GM04504 (cell line): ENCODE measurements at regions not wholly inside any gene's neighbourhood (a gene's known extent, or its start where the extent isn't known, plus 50 kb on each side); places are given as distances from the start of the nearest gene placed in this dataset.
A peak's percentile ranks its signal among the peaks of the same experiment; 100 is the strongest.
"Not testable (repeated sequence)": the region's sequence is repeated elsewhere in the genome, so short reads cannot be mapped to it uniquely, and the experiment has no call there.

Experiments
- DNase-seq: peaks from one replicate; pipeline ENCODE4 v3.0.0-alpha.2; 2012; ENCODE audit warnings: low read depth

DNA sequence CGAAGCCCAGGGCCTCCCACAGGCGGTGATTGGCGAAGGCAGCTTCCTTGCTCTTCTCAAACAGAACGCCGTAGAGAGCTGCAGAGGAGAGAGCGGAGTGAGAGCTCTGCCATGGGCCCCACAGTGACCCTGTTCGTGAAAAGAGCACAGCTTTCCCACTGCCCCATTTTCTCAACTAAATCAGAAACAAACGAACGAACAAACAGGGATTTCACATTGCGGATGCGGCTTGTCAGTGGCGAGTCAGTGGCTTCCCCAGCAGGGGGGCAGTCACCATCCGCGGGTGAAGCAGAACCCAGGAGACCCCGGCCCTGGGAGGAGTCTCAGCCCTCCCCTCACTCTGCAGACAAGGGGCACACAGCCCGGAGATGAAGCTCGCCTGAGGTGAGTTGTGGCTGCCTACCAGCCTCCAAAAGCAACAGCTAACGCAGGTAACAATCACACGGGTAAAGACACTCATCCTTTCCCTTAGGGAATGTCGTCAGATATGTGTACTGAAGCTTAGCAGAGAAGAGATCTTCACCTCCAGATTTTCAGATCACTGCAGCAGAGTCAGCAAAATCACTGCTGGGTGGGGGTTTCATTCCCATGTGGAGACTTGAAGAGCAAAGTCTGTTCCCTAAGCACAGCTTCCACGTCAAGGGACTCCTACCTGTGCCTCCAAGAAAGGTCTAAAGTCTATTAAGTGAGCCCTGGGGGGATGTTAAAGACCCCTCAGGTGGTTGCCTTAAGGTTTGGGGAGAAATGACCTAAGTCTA, 51.2 kb upstream of the GPR31 start:
- DNase-seq = no peak

DNA sequence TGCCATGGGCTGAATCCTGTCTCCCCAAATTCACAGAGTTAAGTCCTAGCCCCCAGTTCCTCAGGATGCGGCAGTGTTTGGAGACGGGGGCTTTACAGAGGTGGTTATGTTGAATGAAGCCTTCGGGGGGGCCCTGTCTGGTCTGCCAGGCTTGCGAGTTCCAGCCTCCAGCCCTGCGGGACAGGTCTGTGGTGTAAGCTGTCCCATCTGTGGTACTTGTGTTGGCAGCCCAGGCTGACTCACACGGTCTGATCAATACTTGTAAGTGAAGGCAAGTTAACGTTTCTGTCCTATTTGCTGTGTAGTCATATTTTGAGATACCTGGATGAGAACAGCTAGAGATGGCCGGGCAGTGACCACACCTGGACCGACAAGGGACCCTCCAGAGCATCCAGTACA, 51.8 kb upstream of the GPR31 start:
- DNase-seq = no peak

DNA sequence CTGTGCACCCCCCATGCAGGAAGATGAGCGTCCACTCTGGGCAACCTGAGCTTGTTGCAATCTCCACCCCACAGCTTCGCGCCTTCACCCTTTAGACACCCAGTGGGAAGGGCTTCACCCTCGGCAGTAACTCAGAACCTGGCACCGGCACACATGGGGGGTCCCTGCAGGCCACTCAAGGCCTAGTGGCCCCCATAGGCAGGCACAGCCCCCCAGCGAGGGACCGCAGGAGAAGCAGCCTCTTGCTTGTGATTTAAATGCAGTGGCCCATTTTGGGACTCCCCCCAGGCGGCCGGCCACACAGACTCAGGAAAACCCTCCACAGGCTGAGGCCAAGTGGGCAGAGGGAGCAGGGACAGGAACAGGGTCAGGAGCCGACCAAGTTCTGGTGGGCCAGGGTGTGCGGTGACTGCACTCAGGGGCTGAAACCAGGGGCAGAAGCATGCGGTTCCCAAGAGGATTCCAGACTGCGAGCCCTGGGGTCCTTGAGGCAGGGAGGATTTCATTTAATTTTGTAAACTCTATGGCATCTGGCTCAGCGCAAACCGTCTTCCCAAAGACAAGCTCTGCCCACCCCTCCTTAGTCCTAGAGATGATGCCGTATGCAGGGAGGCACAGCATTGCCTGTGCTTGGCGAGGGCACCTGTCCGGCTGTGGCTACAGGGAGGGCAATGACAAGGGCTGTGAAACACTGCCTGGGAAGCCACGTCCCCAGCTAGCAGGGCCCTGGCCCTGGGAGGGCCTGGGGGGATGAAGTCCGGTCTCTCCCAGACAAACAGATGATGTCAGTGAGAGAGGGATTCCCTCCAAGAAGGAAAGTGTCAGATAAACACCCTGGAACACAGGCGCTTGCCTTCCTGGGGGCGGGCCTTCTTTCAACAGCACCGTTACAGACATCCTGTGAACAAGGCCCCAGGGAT, 52.9 kb upstream of the GPR31 start:
- no peak for DNase-seq

DNA sequence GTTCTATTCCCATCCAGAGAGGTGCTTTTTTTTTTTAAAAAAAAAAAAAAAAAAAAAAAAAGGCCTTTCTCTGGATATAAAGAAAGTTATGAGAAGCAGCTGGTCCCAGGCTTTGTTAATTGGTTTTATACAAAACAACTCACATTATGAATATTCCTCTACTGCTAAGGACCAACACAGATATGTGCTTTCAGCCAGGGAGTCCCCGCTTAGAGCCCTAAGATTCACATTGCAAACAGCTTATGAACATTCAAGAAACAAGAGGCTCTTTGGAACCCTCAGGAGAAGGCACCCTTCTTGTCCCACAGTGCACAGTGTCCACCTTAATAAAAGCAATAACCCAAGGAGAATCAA, 53.5 kb upstream of the GPR31 start:
- no peak for DNase-seq

DNA sequence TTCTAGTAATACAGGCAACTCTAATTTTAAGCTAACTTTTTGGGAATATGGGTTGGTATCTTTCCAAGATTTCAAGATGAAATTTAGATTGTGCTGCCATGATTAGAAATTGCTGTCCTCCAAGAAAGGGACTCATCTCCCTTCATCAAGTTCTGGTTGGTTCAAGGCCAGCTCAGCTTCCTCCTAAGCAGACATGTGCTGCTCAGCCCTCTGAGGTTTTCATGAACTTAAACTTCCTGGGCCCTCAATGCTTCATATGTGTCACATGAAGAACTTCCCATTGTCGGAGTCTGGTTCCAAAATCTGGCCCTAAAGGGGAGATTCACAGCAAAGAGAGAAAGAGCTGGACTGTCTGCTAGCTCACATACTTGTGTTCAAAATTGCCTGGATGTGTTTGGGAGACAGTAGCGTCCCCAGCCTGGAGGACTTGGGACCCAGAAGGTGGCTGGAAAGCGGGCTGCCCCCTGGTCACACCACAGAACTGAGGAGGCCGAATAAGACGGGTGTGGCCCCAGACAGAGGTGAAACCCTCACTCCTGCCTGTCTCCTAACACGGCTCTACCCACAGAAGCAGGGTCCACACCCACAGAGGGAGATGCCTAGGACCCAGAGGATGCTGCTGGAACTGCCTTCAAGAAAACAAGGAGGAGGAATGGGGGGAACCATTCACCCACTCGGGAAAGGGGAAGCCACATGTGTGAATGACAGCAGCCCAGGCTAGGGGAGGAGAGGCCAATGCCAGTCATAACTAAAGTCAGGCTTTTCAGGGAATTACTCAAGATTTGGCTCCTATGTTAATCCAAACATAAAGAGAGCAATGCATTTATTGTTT, 54.3 kb upstream of the GPR31 start:
- DNase-seq = no peak

DNA sequence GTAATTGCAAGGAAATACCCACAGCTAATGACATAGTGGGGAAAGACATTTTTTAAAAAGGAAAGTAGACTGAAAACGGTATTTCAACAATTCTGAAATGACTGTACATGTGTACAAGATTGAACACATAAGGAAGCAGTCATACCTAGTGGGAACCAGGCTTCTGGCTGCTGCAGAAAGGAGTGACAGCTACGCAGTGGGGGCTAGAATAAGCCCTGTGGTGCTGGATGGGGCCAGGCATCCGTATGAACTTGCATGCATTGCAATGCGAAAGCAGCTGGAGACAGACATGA, 54.9 kb upstream of the GPR31 start:
- no peak for DNase-seq

DNA sequence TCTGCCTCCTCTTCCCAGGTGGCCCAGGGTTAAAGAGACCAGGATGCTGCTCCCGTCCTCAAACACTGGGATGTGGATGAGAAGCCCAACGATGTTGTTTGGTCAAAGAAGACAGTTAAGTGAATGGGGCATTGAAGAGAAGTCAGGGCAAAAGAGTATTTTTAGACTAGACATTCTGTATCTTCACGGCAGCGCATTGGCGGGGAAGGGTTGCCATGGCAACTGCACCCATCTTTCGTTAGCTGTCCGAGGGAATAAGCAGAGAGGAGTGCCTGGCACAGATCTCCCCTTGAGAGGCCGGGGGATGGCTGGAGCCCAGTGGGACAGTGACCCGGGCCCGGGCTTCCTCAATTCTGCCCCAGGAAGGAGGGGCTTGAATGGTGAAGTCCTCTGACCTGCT, 56.4 kb upstream of the GPR31 start:
- DNase-seq = no peak

DNA sequence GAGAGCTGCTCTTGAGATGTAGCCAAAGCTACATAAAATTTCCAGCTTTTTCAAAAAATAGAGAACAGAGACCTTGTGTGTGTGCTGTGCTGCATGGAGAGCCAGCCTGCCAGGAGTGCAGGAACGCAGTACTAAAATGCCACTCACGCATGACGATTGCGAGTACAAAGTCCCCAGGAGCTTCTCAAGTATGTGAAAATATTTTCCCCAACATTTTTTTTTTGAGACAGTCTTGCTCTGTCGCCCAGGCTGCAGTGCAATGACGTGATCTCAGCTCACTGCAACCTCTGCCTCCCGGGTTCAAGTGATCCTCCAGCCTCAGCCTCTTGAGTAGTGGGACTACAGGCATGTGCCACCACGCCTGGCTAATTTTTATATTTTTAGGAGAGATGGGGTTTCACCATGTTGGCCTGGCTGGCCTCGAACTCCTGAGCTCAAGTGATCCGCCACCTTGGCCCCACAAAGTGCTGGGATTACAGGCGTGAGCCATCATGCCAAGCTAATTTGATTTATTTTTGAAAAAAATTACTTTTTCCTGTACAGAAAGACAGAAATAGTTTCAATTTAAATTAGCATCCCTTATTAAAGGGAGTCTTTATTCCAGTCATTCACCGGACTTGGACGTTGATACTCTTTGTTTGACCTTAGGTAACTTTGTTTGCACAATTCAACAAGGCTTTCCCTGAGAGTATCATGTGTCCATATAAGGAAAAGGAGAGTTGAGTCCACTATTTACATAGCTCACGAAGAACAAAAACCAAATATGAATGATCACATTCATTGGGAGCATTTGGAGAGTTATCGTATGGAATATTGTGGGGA, 57.9 kb upstream of the GPR31 start:
- not testable (repeated sequence) for DNase-seq

DNA sequence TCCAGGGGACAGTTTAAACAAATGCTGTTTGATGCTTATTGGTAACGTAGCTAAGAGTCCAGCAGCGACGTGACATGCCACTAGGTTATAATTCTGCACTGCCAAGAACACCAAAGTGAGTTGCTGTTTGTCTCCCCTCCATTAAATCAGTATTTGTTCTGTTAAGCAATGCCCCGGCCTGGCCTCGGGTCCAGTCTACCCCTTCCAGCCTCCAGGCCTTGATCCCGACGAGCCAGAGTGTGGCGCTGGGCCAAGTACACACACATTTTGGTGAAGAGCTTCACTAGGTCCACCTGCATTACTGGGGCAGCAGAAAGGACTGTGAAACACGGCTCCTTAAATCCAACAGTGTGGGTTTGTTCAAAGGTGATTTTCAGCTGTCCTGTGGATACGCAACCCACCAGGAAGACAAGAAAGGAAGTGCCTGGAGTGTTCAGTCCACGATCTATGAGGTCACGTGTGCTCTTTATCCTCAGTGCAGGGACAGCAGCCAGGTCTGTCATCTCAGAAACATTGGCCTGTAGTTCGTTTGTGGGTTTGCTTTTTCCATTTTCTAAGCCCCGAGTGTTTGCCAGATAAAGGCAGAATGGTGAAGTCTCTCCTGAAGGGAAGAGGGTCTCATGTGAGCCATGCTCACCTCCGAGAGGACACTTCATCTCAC, 58.7 kb upstream of the GPR31 start:
- not testable (repeated sequence) for DNase-seq

DNA sequence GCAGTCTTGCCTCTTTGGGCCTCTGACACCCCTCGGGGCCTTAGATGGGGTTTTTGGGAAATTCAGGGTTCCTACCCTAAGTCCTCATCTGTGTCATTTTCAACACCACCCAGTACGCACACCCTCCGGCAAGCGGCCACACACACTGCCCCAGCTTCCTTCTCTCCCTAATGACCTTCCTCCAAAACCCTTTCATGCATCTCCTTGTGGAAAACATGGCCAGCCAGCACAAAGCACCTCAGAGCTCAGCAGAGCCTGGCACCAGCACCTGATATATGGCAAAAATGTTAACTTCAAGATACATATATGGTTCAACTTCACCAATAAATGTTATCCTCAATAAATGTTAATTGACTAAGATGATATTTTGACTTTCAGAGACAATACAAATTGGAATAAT, 59.3 kb upstream of the GPR31 start:
- DNase-seq = not testable (repeated sequence)

DNA sequence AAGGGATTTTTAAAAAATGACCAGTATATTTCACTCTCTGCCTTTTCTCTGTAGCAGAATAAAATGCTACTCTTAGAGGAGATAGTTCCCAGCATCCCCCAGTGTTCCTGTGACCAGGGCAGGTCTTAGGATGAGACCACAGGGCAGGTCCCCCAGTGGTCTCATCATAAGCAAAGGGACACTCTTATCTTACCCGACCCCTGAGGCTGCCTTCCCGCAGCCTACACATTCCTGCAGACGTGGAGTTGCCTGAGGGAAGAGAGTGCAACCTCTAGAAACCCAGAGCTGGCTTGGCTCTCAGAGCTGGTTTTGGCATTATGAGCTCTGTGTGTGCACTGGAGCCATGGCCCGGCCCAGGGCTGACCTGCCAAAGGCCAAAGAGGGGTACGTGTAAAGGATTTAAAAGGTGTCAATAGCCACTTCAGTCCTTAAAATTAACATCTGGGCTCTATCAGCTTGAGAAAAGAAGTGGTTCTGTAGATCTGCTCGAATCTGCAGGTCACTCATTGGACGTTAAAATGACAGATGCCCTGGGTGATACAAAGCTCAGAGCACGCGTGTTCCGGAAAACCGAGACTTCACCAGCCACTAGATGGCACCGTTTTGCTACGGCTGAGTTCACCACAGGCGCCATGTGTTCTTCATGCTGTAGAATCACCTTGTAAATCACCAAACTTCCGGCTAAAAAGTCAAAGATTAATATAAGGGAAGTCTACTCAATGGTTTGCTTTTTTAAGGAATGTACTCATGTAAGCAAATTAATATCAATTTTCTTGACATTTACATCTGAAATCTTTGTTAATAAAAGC, 60.4 kb upstream of the GPR31 start:
- peak; percentile 2 for DNase-seq

DNA sequence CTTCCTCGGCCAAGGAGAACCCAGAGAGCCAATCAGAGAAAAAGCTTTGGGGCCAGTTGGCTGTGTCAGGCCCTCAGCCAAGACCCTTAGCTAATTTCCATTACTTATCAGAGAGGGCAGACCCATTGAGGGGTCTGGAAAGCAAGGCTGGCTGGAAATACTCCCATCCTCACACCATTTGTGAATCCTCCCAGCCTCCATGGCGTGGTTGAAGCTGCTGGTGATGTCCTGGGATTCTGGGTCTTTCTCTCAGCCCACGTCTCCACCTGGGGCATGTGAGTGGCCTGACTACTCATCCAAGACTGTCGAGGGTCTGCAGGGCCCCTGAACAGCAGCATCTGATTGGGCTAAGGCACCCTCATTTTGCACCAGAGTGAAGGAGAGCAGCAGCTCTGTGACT, 61.3 kb upstream of the GPR31 start:
- not testable (repeated sequence) for DNase-seq

DNA sequence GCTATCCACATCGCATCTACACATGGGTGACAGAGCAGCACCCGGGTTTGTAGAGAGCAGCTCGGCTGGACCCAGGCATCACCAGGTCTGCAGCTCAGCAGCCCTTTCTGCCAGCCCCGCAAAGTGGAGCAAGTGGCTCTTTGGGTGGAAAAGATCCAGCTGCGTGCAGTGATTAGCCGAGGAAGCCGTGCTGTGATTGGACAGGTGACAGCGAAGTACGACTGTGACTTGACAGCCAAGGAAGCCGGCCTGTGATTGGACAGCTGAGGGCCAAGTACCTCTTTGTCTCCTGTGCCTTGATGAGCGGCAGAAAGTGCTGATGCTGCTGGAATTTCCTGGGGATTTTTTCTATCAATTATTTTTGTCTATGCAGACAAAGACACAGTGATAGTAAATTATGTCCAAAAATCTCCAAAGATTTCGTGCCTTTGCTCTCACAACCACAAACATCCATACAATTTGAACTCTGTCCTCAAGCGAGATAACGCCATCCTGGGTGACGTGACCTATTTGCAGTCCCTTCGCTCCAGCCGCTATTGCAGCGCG, 62.3 kb upstream of the GPR31 start:
- DNase-seq = no peak

DNA sequence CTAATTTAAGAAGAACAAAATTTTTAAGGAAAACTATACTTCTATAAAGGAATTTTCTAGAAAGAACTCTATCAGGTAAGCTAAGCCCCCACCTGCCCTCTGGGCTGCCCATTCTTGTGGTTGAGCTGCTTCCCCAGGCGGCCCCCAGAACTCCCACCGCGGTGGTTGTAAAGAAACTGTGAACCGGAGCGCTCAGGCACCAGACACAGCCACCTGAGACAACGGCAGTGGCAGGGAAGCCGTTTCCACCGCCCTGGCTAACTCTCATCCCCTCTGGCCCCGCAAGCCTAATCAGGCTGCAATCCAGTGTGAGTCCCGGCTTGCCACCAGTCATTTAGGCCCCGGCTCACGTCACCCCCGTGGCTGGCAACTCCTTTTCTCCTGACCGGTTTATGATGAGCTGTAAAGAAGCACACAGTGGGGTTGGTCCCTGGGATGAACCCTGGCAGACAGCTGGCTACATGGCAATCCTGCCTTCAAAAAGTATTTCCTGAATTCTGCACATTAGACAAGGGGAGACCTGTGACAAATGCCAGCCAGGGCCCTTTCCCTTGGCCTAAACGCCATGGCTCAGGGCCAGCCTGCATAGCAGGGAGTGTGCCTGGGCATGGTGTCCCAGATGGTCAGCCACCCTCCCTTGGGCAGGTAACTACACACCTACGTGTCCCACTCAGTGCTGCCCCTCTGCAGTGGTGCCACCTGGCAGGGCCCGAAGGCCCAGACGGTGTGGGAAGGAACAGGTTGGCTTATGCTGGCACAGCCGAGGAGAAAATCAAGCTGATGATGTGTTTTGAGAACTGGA, 63.8 kb upstream of the GPR31 start:
- DNase-seq = no peak

DNA sequence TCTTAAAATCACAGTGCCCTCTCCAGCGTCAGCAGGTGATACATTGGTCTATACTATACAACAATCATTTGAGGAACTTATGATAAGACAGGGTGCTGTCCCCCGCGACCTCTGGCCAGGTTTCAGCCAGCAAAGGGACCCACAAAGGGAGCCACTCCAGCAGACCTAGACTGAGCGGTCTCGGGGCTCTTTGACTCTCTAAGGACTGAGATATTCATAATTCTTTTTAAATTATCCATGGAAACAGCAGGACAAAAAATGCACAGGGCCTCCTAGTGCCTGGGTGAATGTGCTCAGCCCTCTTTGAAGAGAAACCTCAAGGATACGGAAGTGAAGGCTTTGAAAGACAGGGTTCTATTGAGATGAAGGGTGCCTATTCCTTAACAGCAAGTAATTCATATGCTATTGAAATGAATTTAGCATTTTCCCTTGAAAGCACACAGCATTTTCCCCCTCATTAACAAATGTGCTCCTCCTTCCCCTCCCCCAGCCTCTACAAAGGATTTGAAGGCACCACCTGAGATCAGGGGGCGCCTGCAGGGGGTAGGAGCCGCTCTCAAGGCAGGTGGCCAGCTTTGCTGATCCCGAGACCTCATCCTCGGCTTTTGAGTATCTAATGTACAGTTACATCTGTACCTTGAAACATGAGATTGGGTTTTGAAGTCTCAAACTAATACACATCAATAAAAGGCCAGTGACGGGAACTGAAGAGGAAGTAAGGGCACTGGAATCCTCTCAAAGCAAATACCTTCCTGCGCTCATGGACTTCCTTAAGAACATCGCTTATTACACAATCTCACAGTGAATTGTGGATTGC, 65.3 kb upstream of the UNC93A start:
- DNase-seq = not testable (repeated sequence)

DNA sequence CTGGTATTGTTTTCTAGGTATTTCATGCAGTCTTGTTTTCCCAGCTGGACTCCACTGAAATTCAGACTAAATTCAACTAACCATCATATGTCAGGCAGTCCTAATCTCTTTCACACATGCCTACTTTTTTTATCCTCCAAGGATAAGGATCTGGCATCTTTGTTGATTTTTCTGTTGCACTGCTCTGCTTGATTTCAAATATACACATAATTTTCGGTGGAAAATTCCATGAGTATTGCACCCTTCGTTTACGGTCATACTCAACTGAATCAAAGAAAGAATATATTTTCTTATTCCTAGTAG, 64.8 kb upstream of the UNC93A start:
- no peak for DNase-seq

DNA sequence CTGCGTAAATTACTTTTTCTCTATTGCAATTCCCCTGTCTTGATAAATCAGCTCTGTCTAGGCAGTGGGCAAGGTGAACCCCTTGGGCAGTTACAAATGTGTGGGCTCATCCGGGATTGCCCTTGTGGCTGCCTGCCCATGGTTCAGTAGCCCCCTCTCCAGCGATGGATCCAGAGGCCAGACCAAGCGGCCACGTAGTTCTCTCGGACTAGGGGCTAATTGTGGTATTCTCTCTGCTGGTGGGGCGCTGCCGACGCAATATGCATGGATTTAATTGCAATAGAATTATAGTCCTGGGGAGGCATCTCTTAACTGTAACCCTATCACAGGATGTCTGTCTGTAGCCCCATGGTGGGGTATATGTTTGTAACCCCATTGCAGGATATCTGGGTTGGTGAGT, 64.3 kb upstream of the UNC93A start:
- DNase-seq = no peak

DNA sequence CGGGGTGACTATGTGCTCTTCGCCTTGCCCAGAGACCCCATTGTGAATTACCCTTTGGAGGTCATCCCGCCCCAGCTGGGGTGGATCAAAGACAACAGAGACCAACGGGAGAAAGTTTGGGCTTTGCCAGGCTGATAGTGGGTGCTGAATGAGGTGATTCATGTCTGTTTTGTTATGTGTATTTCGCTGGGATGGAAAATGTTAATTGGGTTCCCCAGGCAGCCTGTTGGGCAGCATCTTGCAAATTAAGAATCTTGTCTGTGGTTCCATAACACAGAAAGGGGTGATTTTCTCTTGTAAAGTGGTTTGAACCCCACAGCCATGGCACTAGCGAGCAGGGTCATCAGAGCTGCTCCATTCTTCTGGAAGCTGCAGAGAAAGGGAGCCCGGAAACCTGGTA, 63.1 kb upstream of the UNC93A start:
- no peak for DNase-seq

DNA sequence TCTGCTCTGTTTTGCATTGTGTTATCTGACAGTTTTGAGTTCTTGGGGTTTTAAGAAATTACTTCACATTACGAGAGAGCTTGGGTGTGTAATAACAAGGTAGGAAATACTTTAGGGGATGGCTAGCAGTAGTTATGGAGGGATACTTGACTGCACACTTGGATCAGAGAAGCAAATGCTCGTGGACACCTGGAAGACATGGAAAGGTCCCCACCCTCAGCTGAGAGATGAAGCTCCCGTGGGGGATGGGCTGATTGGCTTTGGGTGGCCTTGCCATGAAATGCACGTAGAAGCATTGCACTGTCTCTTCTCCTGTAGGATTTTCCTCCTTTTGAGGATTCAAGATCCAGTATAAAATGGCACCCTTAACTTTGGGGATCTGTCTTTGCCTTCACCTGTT, 61.5 kb upstream of the UNC93A start:
- DNase-seq = no peak
